Fibroblast of skin of abdomen (primary cell): ENCODE measurements at regions not wholly inside any gene's neighbourhood (a gene's known extent, or its start where the extent isn't known, plus 50 kb on each side); places are given as distances from the start of the nearest gene placed in this dataset.
"Not testable (repeated sequence)": the region's sequence is repeated elsewhere in the genome, so short reads cannot be mapped to it uniquely, and the experiment has no call there.

Experiments
- DNase-seq: peaks from one replicate; pipeline ENCODE4 v3.0.0-alpha.2; 2013

GRCh38 chr5:113652161-113652560 lies 138.7 kb downstream of the YTHDC2 start:
- no peak for DNase-seq

GRCh38 chr5:113654828-113655227 lies 141.3 kb downstream of the YTHDC2 start:
- DNase-seq, result no peak

GRCh38 chr5:113660206-113660605 lies 146.7 kb downstream of the YTHDC2 start:
- no peak for DNase-seq

GRCh38 chr5:113660706-113661250 lies 147.3 kb downstream of the YTHDC2 start:
- DNase-seq, result no peak

- DNase-seq, result peak; percentile 19
These were observed 150.5 kb downstream of the YTHDC2 start for GRCh38 chr5:113663879-113664541.

GRCh38 chr5:113673041-113673440 lies 159.5 kb downstream of the YTHDC2 start:
- DNase-seq, result no peak

GRCh38 chr5:113675166-113675565 lies 161.7 kb downstream of the YTHDC2 start:
- DNase-seq, result no peak

- no peak for DNase-seq
These were observed 164.7 kb downstream of the YTHDC2 start for GRCh38 chr5:113678202-113678601.

- peak; percentile 46 for DNase-seq
These were observed 165.6 kb downstream of the YTHDC2 start for GRCh38 chr5:113678924-113679575.

- DNase-seq, result no peak
These were observed 167.0 kb downstream of the YTHDC2 start for GRCh38 chr5:113680534-113680933.

- DNase-seq, result peak; percentile 14
These were observed 169.1 kb downstream of the YTHDC2 start for GRCh38 chr5:113682497-113683136.

- no peak for DNase-seq
These were observed 169.7 kb downstream of the YTHDC2 start for GRCh38 chr5:113683211-113683610.

GRCh38 chr5:113686599-113686998 lies 173.1 kb downstream of the YTHDC2 start:
- no peak for DNase-seq

GRCh38 chr5:113689647-113690046 lies 176.2 kb downstream of the YTHDC2 start:
- no peak for DNase-seq

GRCh38 chr5:113692466-113692865 lies 179.0 kb downstream of the YTHDC2 start:
- DNase-seq, result no peak

GRCh38 chr5:113692891-113693457 lies 179.5 kb downstream of the YTHDC2 start:
- no peak for DNase-seq

GRCh38 chr5:113693701-113694100 lies 180.2 kb downstream of the YTHDC2 start:
- DNase-seq, result no peak

- DNase-seq, result no peak
These were observed 181.1 kb downstream of the YTHDC2 start for GRCh38 chr5:113694576-113694975.

- no peak for DNase-seq
These were observed 189.8 kb downstream of the YTHDC2 start for GRCh38 chr5:113703266-113703665.

GRCh38 chr5:113705657-113706056 lies 192.2 kb downstream of the YTHDC2 start:
- no peak for DNase-seq

GRCh38 chr5:113713051-113713450 lies 199.6 kb downstream of the YTHDC2 start:
- no peak for DNase-seq

GRCh38 chr5:113715921-113716320 lies 202.4 kb downstream of the YTHDC2 start:
- DNase-seq, result not testable (repeated sequence)

- no peak for DNase-seq
These were observed 206.1 kb downstream of the YTHDC2 start for GRCh38 chr5:113719549-113719948.
